Chondrocyte (in vitro differentiated cells): ENCODE measurements at regions not wholly inside any gene's neighbourhood (a gene's known extent, or its start where the extent isn't known, plus 50 kb on each side); places are given as distances from the start of the nearest gene placed in this dataset.

Experiments used
- DNase-seq: peaks from one replicate; pipeline ENCODE4 v3.0.0; 2021; ENCODE audit warnings: mixed read lengths, low spot score
- H3K27ac Mint-ChIP-seq: one replicate; pipeline ENCODE4 v1.8.0; 2021; ENCODE audit warnings: mild to moderate bottlenecking, moderate library complexity, mixed read lengths; ENCODE audit not compliant: unreplicated experiment
- H3K27me3 Mint-ChIP-seq: 2 replicates; pipeline ENCODE4 v1.8.0; 2021; ENCODE audit warnings: low read depth, mixed read lengths
- H3K36me3 Mint-ChIP-seq: 2 replicates; pipeline ENCODE4 v1.8.0; 2021; ENCODE audit warnings: low read depth, mixed read lengths
- H3K4me1 Mint-ChIP-seq: 2 replicates; pipeline ENCODE4 v1.8.0; 2021; ENCODE audit warnings: low read depth, mild to moderate bottlenecking, mixed read lengths
- H3K4me3 Mint-ChIP-seq: one replicate; pipeline ENCODE4 v1.8.0; 2021; ENCODE audit warnings: mild to moderate bottlenecking, moderate library complexity, mixed read lengths; ENCODE audit not compliant: unreplicated experiment
- H3K9me3 Mint-ChIP-seq: 2 replicates; pipeline ENCODE4 v1.8.0; 2021; ENCODE audit warnings: low read depth, mixed read lengths
- TF ChIP-seq, protein P1 (sequence below): fragments of 200-600 bp; sonication (generic); IDR thresholded peaks from 2 replicates; pipeline ENCODE4 v1.5.0; 2021; ENCODE audit warnings: antibody characterized with exemption, mild to moderate bottlenecking, moderate library complexity

DNA sequence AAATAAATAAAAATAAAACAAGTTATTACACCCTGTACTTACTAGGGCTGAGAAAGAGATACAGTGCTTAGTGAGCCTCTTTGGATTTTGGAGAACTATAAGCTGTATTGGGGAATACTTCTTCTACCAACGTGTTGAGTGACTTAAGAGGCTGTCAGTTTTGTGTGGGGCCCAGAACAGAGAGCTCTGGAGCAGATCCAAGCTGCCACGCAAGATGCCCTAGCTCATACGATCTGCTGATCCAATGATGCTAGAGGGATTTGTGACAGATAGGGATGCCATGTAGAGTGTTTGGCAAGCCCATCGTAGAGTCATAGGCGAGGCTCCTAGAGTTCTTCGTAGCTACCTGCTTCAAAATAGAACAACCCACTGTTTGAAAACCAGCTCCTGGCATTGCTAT is 60.3 kb upstream of the KLF3 start:
- no peak overlapping the region for H3K27ac Mint-ChIP-seq
- no peak for DNase-seq
- no peak overlapping the region for H3K4me3 Mint-ChIP-seq
- no peaks in the 10 kb centered on the region for H3K36me3 Mint-ChIP-seq
- no peaks in the 10 kb centered on the region for H3K27me3 Mint-ChIP-seq
- peaks cover 12% of the 10 kb centered on the region for H3K4me1 Mint-ChIP-seq
- TF ChIP-seq, protein P1, sequence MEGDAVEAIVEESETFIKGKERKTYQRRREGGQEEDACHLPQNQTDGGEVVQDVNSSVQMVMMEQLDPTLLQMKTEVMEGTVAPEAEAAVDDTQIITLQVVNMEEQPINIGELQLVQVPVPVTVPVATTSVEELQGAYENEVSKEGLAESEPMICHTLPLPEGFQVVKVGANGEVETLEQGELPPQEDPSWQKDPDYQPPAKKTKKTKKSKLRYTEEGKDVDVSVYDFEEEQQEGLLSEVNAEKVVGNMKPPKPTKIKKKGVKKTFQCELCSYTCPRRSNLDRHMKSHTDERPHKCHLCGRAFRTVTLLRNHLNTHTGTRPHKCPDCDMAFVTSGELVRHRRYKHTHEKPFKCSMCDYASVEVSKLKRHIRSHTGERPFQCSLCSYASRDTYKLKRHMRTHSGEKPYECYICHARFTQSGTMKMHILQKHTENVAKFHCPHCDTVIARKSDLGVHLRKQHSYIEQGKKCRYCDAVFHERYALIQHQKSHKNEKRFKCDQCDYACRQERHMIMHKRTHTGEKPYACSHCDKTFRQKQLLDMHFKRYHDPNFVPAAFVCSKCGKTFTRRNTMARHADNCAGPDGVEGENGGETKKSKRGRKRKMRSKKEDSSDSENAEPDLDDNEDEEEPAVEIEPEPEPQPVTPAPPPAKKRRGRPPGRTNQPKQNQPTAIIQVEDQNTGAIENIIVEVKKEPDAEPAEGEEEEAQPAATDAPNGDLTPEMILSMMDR, result no peak
- peaks cover 3% of the 10 kb centered on the region for H3K9me3 Mint-ChIP-seq

DNA sequence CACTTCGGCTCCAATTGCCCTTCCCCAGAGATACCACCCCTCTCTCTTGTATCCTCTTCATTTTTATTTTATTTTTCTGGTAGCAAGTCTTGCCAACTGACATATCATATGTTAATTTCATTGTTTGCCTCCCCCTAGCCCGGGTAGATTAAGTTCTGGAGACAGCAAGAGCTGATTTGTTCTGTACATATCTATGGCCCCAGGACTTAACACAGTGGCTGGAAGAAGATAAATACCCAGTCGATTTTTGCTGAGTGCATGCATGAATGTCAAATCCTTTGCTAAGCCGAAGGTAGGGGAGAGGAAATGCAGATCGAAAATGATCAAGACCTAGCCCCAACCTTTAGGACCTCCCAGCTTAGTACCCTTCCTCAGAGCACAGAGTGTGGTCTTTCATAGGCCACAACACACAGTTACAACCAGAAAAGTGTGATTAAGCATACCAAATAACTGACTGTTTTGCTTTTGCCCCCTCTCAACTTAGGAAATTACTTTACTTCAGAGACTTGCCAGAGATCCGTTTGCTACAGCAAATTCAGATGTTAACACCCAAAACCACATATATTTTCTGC is 58.7 kb upstream of the KLF3 start:
- no peak for DNase-seq
- peaks cover 2% of the 10 kb centered on the region for H3K27me3 Mint-ChIP-seq
- H3K4me3 Mint-ChIP-seq, result no peak overlapping the region
- peaks cover 2% of the 10 kb centered on the region for H3K36me3 Mint-ChIP-seq
- H3K9me3 Mint-ChIP-seq, result peaks cover 3% of the 10 kb centered on the region
- peaks cover 12% of the 10 kb centered on the region for H3K4me1 Mint-ChIP-seq
- TF ChIP-seq, protein P1, result no peak
- no peak overlapping the region for H3K27ac Mint-ChIP-seq

DNA sequence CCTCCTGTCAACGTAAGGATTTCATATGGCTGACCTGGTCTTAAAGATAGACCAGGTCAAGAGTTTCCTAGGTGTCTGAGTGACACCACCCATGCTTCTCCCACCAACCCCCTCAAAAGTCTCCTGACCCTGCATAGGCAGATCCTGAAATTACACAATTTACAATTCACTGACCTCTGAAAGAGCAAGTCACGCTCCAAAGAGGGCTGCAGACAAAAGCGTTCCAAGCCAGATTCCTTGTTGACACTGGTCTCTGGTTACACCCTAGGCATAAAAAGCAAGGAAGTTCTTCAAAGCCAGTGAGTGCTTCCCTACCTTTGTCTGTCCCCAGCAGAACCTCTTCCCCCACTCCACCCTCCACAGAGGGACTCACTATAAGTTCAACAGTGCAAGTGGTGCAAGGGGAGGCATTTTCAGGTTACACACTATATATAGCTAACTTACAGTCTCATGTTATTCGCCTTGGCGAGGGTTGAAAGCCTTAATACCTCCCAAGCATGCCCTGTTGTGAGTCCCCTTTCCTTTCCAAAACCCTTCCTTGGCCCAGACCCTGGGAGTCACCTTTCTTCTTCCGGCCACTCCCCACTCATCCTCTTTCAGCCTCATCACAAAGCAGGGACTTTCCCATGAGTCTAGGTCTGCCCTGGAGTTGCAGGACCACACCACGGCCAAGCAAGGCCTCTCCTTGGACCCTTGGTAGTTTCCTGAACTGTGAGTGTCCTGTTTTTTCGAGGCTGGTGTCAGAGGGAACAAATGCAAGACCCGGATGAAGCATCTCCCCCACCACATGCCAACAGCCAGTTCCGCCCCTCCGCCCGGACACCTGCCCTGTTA is 58.0 kb upstream of the KLF3 start:
- H3K36me3 Mint-ChIP-seq, result peaks cover 2% of the 10 kb centered on the region
- peaks cover 3% of the 10 kb centered on the region for H3K9me3 Mint-ChIP-seq
- TF ChIP-seq, protein P1, result no peak
- no peak for DNase-seq
- H3K27me3 Mint-ChIP-seq, result peaks cover 2% of the 10 kb centered on the region
- no peak overlapping the region for H3K4me3 Mint-ChIP-seq
- no peak overlapping the region for H3K27ac Mint-ChIP-seq
- H3K4me1 Mint-ChIP-seq, result peaks cover 9% of the 10 kb centered on the region

DNA sequence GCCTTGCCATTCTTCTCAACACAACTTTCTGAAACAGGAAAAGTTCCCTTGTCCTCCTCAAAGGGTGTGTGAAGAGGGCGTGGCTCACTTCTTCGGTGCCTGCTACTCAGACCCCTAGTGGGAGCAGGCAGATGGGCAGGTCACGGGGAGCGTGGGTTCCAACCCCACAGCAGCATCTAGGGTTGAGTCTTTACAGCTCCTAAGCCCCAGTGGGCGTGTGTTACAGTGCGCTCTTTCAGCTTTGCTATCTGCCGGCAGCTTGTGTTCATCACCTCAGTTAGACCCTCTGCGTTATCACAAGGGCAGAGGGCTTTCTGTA is 57.5 kb upstream of the KLF3 start:
- H3K36me3 Mint-ChIP-seq, result peaks cover 2% of the 10 kb centered on the region
- H3K4me3 Mint-ChIP-seq, result no peak overlapping the region
- H3K27me3 Mint-ChIP-seq, result peaks cover 2% of the 10 kb centered on the region
- H3K9me3 Mint-ChIP-seq, result peaks cover 3% of the 10 kb centered on the region
- no peak for DNase-seq
- H3K27ac Mint-ChIP-seq, result no peak overlapping the region
- peaks cover 3% of the 10 kb centered on the region for H3K4me1 Mint-ChIP-seq
- TF ChIP-seq, protein P1, result no peak

DNA sequence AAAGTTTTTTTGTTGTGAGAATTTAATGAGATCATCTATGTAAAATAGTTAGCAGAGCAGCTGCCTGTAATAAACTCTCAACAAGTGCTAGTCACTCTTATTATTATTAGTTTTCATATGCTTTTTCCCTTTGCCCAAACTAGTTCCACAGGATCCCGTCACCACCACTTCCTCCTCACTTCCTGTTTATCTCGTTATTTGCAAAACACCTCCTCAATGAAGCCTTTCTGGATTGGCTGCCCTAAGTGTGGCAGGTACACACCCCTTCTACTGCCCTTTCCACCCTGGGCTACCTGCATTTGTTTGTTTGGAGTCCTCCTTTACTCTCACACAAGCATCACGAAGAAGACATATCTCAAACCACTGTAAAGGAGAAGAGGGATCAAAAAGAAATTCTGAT is 54.4 kb upstream of the KLF3 start:
- Mint-ChIP-seq H3K4me1 (peaks cover 20% of the 10 kb centered on the region), H3K27ac (no peak overlapping the region), H3K4me3 (no peak overlapping the region), H3K36me3 (peaks cover 2% of the 10 kb centered on the region), H3K27me3 (peaks cover 2% of the 10 kb centered on the region), H3K9me3 (no peaks in the 10 kb centered on the region)
- DNase-seq, result no peak
- TF ChIP-seq, protein P1, result no peak
